GM12801 (cell line): ENCODE measurements at regions not wholly inside any gene's neighbourhood (a gene's known extent, or its start where the extent isn't known, plus 50 kb on each side); places are given as distances from the start of the nearest gene placed in this dataset.

Experiments
- TF ChIP-seq, protein P1 (sequence below): IDR thresholded peaks from one replicate; pipeline ENCODE4 v1.5.1; 2011; ENCODE audit warnings: control low read depth; ENCODE audit not compliant: insufficient read length; ENCODE audit errors: extremely low read depth

DNA sequence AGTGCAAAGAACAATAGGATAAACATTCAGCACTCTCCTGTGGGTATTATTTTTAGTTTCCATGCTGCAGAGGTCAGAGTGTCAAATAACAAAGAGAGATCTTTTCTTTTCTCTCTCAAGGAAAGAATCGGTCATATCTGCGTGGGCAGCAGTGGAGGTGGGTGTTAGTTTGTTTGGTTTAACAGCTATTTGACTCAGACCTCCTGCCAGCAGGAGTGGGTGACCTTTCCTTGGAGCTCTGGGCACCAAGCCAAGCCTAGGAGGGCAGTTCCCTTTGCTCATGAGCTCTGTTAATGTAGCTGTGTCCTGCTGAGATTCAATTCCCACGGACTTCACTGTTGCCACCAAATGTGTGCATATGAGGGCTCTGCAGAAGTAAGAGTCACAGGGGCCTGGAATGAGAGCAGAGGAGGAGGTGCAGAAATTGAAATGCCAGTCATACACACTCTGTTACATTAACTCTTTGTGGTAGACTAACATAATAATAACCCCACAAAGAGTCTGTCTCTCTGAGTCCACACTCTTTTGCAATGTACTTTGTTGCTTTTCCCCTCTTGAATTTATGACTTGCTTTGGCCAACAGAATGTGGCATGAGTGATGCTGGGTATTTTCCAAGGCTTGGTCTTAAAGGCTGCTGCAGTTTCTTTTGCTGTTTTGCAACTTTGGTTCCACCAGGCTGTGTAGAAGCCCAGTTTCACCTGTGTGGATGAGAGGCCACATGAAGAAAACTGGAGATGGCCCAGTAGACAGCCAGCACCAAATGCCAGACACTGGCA, 76.0 kb upstream of the GRK3 start:
- TF ChIP-seq, protein P1, sequence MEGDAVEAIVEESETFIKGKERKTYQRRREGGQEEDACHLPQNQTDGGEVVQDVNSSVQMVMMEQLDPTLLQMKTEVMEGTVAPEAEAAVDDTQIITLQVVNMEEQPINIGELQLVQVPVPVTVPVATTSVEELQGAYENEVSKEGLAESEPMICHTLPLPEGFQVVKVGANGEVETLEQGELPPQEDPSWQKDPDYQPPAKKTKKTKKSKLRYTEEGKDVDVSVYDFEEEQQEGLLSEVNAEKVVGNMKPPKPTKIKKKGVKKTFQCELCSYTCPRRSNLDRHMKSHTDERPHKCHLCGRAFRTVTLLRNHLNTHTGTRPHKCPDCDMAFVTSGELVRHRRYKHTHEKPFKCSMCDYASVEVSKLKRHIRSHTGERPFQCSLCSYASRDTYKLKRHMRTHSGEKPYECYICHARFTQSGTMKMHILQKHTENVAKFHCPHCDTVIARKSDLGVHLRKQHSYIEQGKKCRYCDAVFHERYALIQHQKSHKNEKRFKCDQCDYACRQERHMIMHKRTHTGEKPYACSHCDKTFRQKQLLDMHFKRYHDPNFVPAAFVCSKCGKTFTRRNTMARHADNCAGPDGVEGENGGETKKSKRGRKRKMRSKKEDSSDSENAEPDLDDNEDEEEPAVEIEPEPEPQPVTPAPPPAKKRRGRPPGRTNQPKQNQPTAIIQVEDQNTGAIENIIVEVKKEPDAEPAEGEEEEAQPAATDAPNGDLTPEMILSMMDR = no peak

DNA sequence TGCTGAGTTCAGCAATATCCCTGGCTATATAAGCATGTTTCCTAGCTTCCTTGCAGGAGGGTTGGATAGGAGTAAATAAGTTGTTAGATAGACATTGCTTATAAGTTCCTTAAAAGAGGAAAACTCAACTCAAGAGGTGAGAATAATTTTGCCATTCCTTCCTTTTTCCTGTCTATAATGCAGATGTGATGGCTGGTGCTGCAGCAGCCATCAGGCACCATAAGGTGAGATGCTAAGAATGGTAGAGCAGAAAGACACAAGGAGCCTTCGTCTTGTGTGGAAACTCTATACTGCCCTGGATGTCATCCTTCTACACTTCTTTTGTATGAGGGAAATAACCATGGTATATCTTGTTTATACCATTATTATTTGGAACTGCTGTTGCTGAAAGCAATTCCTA, 74.5 kb upstream of the GRK3 start:
- TF ChIP-seq, protein P1 = no peak

DNA sequence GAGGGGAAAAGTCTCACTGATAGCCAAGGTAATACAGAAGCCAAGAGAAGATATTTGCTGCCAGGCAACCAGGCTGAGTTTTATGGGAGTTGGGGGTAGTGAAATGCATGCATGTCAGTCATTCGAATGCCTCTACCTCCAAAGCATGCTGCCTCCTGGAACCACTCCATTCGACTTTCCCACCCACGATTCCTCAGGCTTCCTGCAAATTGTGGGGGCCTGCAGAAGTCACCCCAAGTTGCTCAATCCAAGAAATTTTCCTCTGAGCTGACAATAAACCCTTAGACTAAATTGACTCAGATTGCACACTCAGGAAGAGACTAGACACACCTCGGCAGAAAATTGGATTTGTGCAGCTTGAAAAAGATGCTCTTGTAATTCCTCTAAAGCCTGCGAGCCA, 73.6 kb upstream of the GRK3 start:
- TF ChIP-seq, protein P1 = no peak

DNA sequence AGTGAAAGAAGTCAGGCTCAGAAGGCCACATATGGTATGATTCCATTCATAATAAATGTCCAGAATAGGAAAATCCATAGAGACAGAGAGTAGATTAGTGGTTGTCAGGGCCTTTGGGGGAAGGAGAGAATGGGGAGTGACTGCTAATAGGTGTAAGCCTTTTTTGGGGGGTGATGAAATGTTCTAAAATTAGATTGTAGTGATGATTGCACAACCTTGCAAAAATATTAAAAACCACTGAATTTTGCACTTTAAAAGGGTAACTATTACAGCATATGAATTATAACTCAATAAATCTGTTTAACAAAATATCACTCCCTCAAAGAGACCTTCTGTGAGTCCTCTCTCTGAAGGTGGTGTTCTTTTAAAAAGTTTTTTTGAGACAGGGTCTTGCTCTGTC, 72.3 kb upstream of the GRK3 start:
- TF ChIP-seq, protein P1 = no peak

DNA sequence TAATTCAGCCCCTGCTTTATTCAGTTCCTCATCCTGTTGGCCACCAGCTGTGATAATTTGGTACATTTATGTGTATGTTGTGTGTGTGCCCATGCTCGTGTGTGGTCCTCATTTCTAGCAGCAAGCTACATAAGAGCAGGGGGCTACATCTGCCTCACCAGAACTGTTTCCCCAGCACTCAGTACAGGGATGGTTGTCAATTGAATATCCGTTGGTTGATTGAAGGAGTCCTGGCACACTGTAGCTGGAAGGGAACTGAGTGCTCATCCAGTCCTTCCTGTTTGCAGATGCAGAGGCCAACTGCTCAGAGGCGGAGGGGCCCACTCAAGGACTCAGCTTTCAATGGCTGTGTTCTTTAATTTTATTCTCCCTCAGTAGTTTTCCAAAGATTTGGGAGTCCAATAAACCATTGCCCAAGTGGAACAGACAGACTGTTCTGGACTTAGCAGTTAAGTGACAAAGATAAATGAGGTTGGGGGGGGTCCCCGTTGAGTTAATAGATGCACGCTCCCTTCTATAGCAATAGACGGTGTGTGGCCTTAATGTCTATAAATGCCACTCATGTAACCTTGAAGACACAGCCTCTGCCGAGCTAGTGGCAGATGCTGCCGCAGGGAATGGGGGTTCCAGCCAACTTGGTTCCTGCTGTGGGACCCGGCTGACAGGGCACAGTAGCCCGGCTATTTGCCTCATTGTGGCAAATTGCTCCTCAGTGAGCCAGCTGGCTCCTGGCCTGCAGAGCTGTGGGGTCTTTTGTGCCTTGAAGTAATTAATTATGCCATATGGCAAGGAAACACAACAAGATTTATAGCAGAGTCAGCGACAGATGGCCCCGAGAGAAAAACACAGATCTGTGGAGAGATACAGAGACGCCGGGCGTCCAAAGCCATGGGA, 71.4 kb upstream of the GRK3 start:
- TF ChIP-seq, protein P1 = no peak

DNA sequence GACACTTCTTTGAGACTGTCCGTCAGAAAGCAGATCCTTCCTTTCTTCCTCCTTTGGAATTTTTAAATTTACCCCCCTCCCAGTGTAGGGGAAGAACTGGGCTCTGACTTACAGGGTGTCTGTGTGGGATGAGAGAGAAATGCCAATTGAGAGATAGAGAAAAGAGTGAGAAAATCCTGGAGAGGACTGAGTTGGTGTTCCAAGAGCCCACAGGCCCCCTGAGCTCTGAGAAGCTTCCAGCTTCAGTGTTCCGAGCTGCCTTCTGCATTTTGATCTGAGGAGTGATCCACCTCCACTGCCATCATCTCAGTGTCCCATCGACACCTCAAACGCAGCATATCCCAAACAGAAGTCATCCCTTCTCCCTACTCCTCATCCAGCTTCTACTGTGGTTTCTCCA, 70.7 kb upstream of the GRK3 start:
- TF ChIP-seq, protein P1 = no peak

DNA sequence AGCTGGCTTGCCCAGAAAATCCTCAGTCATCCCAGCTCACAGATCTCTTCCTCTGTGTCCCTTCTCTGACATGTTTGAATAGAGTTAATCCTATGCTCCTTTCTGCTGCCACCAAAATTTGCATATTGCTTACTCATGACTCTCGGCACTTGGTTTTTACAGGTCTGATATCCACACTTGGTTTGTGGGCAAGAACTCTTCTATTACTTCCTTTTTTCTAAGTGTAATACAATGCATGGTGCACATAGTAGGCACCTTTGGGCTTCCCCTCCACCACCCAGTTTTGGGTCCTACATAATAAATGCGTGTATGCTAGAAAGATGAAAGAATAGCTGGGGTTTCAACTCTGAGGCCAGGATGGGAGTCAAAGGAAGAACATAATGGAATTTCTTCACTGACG, 69.7 kb upstream of the GRK3 start:
- TF ChIP-seq, protein P1 = no peak
